SU-DHL-6 (cell line): ENCODE measurements at regions not wholly inside any gene's neighbourhood (a gene's known extent, or its start where the extent isn't known, plus 50 kb on each side); places are given as distances from the start of the nearest gene placed in this dataset.

Experiments
- EZH2phosphoT487 ChIP-seq: fragments of 200-600 bp; sonication (generic), shearing (Covaris generic); conservative IDR thresholded peaks from 2 replicates; pipeline ENCODE4 v1.6.1; 2018; ENCODE audit warnings: mild to moderate bottlenecking, antibody characterized with exemption, low read length, moderate library complexity, mixed read lengths
- TF ChIP-seq, protein P1 (sequence below): fragments of 200-600 bp; sonication (generic); IDR thresholded peaks from one replicate; pipeline ENCODE4 v1.5.1; 2017; ENCODE audit warnings: antibody characterized with exemption, mild to moderate bottlenecking, low read length, moderate library complexity; ENCODE audit not compliant: insufficient read depth, poor library complexity, severe bottlenecking

DNA sequence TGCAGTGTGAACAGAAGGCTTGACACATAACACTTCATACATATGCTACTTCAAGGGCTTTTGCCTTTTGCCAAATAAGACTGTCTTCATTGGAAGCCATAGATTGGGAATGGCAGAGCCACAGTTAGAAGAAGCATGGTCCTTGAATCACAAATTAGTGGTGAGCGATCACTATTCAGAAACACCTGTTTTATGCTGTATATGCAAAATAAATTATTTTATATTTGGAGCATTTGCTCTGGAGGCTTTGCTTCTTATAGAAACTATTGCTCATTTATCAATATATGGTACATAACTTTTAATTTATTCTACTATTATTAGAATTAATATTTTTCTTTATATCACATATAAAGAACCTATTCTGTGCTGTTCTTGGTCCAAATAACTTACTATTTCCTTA is 270.4 kb upstream of the SPRY2 start:
- TF ChIP-seq, protein P1, sequence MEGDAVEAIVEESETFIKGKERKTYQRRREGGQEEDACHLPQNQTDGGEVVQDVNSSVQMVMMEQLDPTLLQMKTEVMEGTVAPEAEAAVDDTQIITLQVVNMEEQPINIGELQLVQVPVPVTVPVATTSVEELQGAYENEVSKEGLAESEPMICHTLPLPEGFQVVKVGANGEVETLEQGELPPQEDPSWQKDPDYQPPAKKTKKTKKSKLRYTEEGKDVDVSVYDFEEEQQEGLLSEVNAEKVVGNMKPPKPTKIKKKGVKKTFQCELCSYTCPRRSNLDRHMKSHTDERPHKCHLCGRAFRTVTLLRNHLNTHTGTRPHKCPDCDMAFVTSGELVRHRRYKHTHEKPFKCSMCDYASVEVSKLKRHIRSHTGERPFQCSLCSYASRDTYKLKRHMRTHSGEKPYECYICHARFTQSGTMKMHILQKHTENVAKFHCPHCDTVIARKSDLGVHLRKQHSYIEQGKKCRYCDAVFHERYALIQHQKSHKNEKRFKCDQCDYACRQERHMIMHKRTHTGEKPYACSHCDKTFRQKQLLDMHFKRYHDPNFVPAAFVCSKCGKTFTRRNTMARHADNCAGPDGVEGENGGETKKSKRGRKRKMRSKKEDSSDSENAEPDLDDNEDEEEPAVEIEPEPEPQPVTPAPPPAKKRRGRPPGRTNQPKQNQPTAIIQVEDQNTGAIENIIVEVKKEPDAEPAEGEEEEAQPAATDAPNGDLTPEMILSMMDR = no peak
- TF ChIP-seq EZH2phosphoT487 = no peak
